HG03432 (cell line): ENCODE measurements at regions not wholly inside any gene's neighbourhood (a gene's known extent, or its start where the extent isn't known, plus 50 kb on each side); places are given as distances from the start of the nearest gene placed in this dataset.
"Not testable (repeated sequence)": the region's sequence is repeated elsewhere in the genome, so short reads cannot be mapped to it uniquely, and the experiment has no call there.

Experiments
- ATAC-seq: cut with Tn5 transposase; IDR thresholded peaks from one replicate; pipeline ENCODE4 v1.9.1; 2021; ENCODE audit warnings: mild to moderate bottlenecking, moderate library complexity; ENCODE audit not compliant: unreplicated experiment

DNA sequence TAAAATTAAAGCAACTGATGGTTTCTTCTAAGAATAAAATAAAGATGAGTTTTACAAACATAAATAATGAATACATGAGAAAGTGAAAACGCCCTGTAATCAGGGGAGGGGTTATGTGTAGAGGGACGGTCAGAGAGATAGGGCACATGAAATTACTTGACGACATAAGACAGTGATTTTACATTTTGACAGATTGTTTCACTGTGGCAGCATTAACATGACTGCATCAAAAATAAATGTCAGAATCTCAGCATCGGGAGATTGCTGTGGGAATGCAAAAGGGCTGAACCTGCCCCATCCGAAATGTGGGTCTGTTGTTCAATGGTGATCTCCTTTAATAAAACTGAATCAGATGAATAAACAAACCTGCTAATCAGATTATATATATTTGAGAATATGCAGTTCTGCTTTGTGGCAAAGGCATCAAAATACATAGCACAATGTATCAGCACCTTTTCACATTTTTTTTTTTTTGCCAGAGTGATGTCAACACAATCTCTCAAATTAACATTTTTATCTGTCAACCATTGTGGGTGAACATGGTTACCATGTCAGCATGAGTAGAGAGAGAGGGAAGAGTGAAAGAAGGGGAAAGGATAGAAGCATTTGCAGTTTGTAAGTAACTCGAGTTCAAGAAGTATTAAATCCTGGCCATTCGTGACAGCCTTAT lies 177.1 kb upstream of the MAN1A1 start:
- ATAC-seq, result no peak

DNA sequence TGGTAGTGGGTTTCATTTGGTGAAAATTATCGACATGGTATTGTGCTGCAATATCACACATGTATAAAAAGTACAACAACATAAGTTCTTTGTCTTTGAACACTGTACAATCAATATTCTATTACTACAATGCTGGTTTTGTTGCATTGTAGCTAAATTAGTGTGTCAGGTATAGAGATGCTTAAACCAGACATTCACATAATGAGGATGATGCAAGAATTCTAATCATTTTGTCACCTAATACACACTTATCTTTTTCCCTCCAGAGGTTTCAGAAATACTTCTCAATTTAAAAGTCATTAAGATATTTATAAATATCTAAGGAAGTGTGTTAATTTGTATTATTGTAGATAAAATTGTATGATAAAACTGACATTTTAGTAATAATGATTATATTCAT lies 174.8 kb upstream of the MAN1A1 start:
- ATAC-seq, result no peak

GRCh38 chr6:119523556-119523955 lies 174.0 kb upstream of the MAN1A1 start:
- ATAC-seq, result no peak

DNA sequence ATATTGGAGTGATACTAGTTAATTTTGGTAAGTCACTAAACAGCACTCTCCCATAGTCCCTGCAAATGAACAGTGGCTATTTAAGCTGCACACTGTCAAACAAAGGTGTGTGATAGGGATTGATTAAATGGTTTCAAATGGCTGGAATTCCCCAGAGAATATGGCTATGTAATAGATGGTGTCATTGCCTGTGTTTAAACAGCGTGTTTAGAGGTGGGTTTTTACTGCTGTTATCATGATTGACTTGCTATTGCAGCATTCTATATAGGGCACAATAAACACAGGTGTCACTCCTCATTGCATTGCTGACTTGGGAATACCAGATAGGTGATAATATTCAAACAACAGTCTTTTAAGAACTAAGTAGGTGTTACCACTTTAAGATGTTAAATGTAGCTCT lies 171.7 kb upstream of the MAN1A1 start:
- no peak for ATAC-seq

GRCh38 chr6:119517428-119517827 lies 167.9 kb upstream of the MAN1A1 start:
- ATAC-seq, result peak; percentile 73

- no peak for ATAC-seq
These were observed 164.8 kb upstream of the MAN1A1 start for GRCh38 chr6:119514345-119514744.

DNA sequence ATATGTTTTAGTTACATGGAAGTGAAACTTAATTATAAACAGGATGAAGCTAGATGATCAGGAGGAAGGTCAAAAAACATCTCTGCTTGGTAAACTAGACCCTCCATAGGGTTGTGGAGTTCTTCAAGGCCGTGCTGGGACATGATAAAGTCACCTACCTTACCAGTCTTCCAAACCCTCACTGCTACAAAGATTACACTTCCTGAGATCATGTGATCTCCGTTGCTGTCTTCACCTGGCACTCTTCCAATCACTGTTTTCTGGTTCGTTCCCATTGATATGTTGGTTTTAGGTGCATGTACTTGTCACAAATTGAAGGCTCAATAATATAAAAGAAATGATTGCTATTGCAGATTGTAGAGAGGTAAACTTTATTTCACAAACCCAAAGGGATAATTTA lies 161.5 kb upstream of the MAN1A1 start:
- no peak for ATAC-seq

- no peak for ATAC-seq
These were observed 160.7 kb upstream of the MAN1A1 start for GRCh38 chr6:119510246-119510645.

DNA sequence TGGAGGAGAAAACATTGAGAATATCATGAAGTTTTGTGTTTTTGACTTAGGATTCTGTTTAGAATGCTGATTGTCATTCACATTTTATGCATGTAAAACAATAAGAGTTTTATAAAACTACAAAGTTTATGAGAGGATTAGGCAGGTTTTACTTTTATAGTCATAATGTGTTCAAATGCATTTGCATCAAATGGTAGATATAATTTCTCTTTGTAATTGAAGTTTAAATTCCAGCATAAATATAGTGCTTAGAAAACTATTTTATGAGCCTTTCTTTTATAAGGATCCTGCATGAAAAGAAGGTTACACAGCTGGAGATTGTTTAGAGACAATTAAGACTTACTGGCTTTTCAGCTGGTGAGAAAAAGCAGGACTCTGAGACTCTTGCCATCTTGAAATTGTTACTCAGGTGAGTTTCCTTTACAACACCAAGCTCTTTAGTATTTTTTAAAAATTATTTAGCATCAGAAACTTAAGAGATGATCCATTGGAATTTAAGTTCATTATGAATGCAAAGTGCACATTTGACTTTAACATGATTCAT lies 157.1 kb upstream of the MAN1A1 start:
- ATAC-seq, result no peak

DNA sequence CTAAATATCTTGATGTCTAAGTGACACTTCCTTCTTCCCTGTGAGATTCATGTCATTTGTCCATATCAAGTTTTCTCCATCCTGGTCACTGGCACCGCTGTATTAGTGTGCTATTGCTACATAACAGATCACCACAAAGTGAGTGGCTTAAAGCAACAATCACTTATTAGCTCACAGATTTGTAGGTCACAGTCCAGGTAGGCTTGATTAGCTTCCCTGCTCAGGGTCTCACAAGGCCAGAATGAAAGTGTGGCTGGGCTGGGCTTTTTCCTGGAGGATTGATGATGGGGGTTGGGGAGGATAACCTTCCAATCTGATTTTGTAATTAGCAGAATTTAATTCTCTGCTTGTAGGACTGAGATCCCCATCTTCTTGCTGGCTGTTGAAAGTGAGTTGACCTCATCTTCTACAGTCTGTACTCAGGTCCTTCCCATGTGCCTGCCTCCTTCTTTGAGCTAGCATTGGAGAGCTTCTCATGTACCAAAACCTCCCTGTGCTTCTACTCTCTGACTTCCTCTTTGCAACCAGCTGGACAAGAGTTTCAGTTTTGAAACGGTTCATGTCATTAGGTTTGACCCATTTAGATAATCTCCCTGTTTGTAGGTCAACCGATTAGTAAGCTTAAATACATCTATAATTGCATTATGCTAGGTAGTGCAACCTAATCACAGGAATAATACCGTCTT lies 152.4 kb upstream of the MAN1A1 start:
- peak; percentile 88 for ATAC-seq

DNA sequence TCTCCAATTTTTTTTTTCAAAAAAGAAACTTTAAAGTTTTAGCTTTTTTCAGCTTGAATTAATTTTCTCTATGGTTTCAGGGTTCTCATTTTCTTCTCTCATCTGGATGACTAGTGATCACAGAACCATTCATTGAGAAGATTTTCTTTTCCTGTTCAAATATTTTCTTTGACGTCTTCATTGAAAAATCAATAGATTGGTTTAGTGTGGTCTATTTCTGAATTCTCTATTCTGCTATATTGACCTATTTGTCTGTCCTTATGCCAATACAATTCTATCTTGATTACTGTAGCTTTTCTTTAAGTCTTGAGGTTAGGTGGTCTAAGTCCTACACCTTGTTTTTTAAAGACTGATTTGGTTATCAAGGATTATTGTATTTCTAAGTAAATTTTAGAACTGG lies 150.2 kb upstream of the MAN1A1 start:
- no peak for ATAC-seq

DNA sequence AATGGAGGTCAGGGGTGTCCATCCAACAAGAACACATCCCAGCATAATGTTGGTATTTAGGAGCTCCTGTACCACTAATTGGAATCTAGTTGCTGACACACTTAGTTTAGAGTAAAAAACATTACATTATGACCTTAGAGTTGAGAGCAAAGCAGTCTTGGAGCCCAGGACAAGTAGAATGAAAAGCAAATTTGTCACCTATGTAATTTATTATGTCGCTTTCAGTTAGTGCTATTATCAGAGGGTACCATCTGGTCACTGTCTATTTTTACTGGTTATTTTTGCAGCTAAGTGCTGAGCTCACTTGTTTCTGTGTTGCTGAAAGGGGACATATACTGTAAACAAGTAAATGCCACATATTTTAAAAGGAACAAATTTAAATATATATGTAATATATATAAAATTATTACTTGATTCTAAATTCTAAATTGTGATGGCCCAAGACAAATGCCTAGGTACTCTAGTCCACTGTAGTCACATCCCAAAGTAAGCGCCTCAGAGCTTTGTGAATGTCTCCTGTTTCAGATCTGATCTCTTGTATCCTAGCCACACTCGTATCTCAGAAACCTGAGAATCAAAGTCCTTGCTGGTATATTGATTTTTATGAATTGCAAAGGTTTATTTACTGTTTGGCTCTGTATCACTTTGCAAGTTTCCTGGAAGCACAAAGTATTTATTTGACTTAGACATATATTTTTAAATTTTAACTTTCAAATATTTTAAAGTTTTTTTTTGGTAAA lies 148.6 kb upstream of the MAN1A1 start:
- no peak for ATAC-seq

DNA sequence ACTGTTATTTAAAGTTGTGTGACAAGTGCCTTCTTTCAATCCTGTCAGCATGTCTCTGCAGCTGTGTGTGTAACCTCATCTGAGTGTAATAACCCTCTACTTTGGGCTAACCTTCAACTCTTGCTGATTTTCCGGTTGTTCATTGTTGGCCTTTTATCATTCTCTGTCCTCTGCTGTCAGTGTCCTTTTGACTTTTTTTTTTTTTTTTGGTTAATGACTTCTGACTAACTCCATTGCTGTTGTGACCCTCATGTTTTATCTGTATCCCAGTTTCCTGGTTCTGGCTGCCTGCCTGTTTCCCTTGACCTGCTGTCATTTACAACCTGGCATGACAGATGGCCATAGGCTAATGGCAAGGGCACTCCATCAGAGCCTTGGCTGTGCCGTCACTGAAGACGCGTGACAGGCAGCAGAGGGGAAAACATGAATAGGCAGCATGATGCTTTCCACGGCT lies 145.7 kb upstream of the MAN1A1 start:
- ATAC-seq, result no peak

GRCh38 chr6:119493980-119494379 lies 144.4 kb upstream of the MAN1A1 start:
- ATAC-seq, result no peak

GRCh38 chr6:119491112-119491511 lies 141.6 kb upstream of the MAN1A1 start:
- not testable (repeated sequence) for ATAC-seq

GRCh38 chr6:119490050-119490449 lies 140.5 kb upstream of the MAN1A1 start:
- ATAC-seq, result not testable (repeated sequence)

GRCh38 chr6:119484598-119484997 lies 135.0 kb upstream of the MAN1A1 start:
- ATAC-seq, result no peak

DNA sequence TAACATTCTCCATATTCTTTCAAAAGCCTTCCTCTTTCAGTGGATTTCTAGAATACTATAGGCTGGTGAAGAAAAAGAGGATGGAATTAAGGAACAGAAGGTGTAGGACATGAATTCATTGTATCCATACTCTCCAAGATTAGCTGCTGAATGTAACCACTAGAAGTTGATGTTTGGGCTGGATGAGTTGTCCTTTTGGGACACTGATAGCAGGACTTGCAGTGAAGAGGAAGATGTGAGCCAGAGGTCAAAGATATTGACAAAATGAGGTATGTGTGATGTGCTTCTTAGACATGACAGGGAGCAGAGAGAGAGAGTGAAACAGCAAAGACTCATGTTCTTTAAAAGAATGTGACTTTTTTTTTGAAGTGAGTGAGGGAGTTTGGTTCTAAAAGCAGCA lies 134.3 kb upstream of the MAN1A1 start:
- ATAC-seq, result no peak

- no peak for ATAC-seq
These were observed 133.3 kb upstream of the MAN1A1 start for GRCh38 chr6:119482850-119483285.

DNA sequence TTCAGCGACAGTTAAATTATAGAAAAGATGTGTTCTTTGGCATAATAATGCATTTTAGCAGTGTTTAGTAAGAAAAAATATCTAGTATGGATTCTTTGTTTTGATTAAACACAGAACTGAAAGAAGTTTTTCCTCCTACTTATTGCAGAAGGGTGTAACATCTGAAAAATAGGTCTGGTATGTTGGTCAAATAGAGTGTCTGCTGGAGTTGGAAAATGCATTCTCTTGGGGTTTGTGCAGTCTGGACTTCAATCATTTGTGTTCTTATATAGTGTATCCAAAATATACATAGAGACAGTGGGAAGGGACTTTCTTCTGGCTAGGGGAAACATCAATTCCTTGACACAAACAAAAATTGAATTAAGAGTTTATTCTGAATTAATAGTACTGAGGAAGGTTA lies 132.4 kb upstream of the MAN1A1 start:
- no peak for ATAC-seq

DNA sequence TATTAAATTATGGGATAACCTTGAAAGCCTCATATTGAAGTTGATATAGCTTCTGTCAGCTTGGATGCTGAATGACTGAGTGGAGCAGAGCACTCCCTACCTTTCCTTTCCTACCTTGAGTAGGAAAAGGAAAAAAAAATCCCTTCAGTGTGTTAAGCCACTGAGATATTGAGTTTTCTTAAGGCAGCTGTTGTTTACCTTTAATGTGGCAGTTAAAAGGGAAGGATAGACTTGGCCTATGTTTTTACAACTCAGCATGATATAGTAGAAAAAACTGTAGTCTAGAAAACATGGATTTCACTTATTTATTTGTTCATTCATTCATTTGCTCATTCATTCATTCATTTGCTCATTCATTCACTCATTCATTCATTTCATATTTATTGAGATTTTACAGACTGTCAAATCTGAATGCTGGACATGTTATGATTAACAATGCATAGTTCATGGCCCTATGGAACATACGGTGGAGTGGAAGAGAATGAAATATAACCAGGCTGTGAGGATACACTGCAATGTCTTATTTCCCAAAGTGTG lies 131.5 kb upstream of the MAN1A1 start:
- ATAC-seq, result no peak
